HUDEP-2 (cell line): ENCODE measurements at regions not wholly inside any gene's neighbourhood (a gene's known extent, or its start where the extent isn't known, plus 50 kb on each side); places are given as distances from the start of the nearest gene placed in this dataset.

Experiments
- DNase-seq, 76 experiments: peaks; one replicate each; lab custom pipeline; 2025; ENCODE audit not compliant: unreplicated experiment in 76 of 76; lab: John Stamatoyannopoulos, UW

DNA sequence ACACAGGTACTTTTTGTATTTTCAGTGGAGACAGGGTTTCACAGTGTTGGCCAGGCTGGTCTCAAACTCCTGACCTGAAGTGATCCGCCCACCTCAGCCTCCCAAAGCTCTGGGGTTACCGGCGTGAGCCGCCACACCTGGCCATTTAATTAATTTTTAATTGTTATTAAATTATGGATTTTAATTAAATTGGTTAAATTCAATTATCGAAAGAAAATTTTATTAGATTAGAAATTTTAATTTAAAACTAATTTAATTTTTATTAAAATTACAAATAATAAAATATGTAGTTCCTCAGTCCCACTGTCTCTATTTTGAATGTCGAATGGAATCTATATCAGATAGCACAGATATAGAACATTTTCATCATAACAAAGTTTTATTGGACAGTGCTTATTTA, 416.5 kb downstream of the GABRG2 start:
- DNase-seq = no peak

DNA sequence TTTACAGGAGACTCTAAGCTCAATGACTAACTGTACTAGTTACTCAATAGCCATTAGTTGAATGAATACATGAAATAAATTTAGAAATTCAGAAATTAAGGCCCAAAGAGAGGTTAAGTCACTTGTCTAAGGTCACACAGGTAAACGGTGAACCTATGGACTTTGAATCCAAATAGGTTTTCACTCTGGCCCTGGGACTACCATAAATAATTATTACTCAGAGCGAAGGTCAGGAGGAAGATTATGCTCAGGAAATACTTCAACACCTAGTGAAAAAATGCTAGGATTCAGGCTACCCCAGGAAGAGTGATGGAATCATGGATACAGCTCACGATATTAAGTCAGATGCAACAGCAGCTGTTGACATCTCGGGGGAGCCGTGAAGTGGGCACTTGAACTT, 417.4 kb downstream of the GABRG2 start:
- DNase-seq = no peak

DNA sequence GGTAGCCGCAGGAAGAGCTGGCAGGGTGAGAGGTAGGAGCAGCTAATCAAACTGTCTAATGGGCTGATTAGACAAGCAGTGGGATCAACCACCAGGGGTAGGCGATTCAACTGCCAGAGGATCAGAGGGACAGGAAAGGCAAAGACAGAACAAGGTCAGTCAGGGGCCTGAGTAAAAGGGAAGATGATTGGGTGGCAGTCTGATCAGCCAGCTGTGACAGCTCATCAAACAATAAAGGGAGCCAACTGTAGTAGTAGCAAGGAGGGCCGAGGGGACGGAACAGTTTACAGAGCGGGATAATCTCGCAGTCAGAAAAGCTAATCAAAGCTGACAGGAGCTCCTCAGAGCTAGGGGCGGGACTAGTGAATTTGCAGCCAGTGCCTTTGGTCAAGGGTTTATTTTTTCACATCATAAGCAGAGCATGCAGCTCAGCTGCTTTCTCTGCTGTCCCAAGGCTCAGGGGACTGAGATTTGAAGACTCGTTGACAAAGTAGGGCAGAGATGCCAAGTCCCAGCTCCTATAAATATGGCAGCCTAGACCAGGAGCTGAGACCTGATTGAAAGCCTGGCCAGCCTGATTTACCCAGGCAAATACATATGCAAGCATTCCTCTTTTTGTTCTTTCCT, 418.2 kb downstream of the GABRG2 start:
- DNase-seq = no peak

DNA sequence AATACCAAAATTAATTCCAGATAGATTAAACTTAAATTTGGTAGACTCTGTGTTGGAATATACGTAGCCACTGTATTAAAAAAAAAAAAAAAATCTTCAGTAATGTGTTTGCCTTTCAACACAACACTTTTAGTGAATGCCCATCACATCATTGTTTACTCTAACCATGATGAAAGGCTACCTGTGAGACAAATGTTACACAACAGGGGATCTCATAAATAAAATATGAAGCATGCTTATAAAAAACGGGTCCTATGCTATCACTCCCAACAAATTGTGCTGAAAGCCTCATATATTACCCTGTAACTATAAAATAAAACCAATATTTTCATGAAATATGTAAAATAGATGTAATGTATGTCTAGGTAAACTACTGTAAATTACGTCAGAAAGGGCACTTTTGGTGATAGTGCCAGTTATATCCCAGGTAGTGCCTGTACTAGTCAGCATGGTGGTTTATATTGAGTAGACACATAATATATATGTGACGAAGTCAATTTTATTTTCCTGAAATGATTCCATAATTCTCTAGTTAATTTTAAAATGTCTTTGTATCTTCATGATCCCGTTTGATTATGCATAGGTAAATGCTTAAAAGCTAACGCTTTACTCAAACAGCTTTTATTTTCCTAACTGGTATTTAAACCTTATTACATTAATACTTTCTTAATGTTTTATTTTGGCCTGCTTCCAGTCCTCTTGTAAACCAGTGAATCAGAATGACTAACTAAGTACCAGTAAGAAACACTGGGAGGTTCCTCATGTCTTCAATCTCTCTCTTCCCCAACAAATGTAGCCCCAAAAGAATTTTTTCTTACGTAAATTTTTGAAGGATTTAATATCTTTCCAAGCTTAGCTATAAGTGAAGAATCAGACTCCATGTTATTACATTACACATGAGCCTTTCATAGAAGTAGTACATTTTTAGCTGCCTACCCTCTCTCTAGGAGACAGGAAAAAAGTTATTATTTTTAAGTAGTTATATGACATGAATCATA, 420.3 kb downstream of the GABRG2 start:
- DNase-seq = no peak

DNA sequence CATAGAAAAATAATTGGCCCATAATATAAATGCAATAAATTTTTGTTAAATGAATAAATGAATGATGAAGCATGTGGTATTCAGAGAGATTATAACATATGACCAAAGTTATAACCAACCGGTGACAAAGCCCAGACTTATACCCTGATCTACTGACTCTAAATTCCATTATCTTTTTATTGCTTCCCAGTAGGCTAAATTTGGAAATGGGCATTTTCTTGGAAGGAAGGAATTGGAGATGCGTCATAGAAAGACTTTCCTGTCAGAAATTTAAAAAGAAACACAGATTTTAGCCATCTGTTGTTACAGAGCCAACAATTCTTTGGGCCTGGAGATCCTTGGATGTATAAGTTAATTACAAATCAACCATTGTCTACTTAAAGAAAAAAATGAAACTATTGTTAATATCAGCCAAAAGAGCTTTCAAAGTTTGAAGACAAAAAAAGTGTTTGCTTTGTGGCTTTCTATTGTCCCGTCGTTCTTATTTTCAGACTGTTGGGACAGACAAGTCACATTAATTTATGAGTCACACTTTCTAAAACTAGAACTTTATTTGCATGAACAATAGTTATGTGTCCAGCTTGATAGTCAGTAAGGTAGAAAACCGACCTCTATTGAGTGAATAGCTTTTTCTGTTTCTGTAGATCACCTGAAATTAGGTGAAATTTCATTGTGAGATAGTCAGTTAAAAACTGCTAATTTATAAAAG, 428.7 kb downstream of the GABRG2 start:
- DNase-seq = no peak

DNA sequence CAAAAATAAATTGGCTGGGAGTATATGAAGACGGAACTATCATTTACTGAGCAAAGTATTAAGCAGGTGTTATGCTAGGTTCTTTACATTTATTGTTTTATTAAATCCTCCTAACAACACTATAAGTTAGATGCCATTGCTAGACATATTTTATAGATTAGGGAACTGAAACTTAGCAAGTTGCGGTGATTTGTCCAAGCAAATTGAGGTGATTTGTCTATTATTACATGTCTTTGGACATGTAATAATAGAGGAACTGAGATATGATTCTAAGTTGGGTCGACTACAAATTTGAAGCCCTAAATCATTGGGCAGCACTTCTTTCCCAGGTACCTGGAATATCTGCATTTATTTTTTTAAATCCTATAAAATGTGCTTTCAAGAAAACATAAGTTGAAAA, 429.9 kb downstream of the GABRG2 start:
- DNase-seq = no peak

DNA sequence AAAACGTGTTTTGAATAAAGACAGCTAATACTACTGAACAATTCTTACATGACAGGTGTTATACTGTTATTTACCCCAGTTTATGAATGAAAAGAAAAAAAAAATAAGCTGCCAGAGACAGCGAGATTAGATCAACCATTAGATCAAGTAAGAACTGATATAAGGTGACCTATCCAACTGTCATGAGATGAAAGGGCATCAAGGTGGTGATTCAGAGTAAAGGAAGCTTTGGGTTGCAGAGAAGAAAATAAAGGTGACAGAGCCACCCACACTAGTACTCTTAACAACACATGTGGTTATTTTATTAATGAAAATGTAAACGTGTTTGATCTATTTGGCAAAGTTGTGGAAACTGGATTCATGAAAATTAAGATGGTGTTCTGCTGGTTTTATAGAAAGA, 435.2 kb downstream of the GABRG2 start:
- DNase-seq = no peak

DNA sequence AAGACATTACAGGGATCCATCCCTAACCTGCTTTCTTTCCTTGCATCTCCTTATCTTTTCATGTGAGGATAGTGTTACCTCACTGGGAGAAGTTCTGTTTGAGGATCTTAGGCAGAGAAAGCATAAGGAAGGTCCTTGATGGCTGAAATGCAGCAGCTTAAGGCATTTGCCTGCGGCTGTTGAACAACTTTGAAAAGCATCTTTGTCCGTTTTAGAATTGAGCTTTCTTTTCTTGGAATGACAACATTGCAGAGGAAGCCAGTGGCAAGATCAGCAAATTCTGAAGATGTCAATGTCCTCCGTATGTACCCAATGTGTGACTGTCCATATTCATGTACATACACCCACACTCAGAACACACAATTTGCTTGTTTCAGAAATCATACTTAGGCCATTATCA, 436.2 kb downstream of the GABRG2 start:
- no peak for DNase-seq

DNA sequence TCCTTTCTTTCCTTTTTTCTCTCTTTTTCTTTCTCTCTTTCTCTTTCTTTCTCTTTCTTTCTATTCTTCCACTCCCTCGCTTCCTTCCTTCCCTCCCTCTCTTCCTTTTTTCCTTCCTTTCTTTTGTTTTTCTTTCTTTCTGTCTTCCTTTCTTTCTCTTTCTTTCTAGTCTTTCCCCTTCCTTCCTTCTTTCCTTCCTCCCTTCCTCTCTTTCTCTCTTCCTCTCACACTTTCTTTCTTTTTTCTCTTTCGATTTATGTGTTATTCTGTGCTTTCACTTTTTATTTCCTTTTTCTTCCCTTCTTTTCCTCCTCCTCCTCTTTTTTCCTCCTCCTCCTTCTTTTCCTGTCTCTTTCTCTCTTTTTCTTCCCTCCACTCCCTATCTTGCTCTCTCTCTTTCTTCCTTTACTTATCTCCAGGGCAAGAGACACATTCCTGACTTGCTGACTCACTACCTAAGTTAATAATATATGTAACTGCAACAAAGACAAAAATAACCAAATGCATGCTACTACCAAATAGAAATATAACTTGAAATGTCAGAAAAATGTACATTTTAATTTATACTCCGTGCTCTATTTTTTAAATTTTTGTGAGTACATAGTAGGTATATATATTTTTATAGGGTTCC, 445.5 kb downstream of the GABRG2 start:
- DNase-seq = no peak

DNA sequence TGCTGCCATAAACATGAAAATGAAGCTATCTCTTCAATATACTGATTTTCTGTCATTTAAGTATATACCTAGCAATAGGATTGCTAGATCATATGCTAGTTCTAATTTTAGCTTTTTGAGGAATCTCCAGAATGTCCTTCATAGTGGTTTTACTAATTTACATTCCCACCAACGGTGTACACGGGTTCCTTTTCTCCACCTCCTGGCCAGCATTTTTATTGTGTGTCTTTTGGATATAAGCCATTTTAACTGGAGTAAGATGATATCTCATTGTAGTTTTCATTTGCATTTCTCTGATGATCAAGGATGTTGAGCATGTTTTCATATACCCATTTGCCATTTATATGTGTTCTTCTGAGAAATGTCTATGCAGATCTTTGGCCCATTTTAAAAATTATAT, 446.5 kb downstream of the GABRG2 start:
- no peak for DNase-seq

DNA sequence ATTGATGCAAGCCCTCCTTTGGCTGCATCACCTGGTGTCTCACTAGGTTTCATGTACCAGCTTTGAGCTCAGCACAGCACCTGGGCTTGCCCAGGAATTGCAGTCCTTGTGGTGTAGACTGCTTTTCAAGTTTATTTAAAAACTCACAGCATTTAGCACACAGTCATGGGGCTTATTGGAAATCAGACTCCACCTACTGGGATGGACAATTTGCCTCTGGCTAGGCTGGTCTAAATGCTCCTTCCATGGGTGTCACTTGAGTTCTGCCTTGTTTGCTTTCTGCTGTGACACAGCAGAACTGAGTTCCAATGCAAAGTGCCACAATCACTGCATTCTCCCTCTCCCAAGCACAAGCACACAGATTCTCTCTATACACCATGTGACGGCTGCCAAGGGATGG, 453.3 kb downstream of the GABRG2 start:
- no peak for DNase-seq

DNA sequence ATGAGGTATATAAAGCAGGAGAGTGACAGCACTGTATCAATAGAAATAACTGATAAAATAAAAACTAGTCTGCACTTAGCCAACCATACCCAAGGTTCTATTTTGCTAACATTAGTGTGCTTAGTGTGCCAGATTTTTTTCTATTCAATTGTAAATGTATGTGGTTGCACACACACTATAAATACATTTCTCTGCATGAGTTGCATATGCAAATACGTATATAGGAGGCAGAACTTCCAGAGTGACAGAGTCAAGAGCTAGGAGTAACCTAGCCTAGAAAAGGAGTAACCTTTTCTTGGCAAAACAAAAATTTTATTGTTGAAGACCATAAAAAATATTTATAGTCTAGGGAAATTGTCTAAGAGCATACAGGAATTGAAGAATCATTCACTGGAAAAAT, 461.6 kb downstream of the GABRG2 start:
- no peak for DNase-seq

DNA sequence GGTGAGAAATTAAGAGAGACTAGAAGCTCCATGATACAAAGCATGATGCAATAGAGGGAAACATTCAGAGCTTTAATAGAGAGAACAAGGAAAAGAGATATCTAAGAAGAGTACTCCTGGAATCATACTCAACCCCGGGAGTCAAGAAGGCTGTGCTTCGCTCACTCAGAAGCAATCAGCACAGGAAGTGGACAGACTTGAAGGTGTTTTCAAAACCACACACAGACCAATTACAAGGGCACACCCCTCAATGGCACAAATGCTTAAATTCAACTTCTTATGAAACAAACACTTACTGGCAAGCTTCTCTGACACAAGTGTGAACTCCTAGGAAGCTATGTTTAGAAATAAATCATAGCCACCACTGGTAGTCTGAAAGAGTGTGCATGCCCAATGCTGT, 462.3 kb downstream of the GABRG2 start:
- no peak for DNase-seq

DNA sequence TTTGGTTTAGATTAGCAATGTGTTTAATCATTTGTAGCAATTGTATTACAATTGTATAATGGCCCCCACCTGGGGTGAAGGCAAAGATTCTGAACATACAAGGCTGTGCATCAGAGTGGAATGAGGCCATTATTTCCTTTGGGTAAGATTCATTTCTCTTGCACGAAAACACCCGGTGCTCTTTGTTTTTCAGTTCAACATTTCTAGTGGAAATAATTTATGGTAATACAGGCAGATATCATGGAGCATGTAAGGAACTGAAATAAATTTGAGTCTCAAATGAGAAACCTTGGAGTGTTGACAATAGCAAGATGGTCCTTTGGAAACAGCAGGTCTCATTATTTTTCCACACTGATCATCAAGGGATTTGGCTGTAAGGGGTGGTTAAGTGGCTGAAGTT, 475.9 kb downstream of the GABRG2 start:
- DNase-seq = no peak

DNA sequence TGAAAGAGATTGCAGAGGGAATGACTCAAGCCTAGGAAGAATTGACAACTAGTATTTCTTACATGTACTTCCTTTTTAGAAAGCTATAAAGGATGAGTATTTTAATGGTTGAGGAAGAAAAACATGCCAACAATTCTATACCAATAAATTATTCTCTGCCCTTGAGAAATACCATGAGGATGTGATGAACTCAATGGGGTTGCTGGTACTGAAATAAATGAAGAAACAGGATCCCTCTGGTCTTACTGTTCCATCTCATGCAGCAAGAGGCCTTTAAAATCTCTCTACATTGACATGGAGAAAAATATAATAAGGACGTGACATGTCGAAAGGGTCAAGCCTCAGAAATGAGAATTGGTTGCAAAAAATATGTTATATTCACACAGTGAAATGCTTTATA, 477.3 kb downstream of the GABRG2 start:
- no peak for DNase-seq

DNA sequence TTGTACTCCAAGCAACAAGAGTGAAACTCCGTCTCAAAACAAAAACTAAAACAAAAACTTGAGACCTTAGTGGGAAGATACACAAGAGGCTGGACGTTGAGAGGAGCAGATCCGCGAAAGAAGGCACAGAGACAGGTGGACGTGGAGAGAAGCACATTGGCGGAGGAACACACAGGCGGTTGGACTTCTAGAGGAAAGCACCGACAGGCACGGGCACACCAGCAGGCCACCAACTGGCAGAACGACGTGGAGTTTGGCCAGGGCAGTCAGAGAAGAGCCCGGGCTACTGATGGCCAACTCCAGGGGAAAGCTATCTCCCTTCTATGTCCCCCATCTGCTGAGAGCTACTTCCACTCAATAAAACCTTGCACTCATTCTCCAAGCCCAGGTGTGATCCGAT, 482.7 kb downstream of the GABRG2 start:
- DNase-seq = no peak

DNA sequence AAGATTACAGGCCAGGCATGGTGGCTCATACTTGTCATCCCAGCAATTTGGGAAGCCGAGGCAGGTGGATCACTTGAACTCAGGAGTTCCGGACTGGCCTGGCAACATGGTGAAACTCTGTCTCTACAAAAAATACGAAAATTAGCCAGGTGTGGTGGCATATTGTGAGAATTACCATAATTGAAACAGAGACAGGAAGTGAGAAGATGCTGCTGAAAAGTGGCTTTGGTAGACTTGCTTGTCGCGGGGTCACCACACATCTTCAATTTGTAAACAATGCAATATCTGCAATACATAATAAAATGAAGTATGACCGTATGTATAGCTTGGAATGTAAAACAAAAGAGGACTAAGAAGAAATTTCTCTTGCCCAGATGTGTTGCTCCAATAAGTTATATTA, 490.5 kb downstream of the GABRG2 start:
- no peak for DNase-seq

DNA sequence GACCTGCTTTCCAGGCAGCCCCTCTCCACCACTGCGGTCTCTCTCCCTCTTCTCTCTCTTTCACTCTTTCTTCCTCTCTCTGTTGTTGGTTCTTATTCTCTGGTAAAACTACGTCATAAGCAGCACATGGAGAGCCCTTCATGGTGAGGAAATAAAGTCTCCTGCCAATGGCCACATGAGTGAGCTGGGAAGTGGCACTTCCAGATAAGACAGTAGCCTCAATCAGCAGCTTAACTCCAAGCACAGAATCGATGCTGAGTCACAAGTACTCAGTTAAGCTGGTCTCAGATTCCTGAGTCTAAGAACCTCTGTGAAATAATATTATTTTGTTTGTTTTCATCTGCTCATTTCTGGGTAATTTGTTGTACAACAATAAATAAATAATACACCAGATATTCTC, 500.1 kb downstream of the GABRG2 start:
- DNase-seq = no peak

DNA sequence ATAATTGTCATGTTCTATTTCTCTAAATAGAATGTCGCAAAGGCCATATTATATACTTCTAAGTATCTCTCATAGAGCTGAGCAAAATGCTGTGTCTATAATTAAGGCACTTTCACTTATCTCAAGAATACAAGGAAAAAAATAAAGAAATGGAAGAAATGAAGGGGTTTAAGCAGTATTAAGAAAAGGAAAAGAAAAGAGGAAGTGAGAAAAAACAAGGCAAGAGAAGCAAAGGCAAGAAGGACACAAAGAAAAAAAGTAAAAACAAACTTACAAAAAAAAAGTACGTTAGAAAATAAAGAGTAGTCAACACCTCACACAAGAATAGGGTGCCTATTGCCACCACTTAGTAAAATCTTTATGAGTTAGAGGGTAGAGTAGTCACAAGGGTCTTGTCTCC, 506.2 kb downstream of the GABRG2 start:
- DNase-seq = no peak

DNA sequence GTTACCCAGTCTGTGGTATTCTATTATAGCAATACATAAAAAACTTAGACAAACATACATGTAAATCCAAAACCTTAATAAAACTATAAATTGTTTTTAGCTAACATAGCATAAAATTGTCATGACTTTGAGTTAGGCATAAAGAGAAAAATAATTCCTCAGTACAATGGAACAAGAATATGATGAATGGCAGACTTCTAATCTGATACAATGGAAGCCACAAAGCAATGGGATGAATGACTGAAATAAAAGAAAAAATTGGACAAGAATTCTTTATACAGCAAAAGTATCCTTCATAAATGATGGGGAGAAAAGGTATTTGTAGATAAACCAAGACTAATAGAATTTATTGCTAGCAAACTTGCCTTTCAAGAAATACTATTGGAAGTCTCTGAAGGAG, 524.2 kb downstream of the GABRG2 start:
- no peak for DNase-seq

DNA sequence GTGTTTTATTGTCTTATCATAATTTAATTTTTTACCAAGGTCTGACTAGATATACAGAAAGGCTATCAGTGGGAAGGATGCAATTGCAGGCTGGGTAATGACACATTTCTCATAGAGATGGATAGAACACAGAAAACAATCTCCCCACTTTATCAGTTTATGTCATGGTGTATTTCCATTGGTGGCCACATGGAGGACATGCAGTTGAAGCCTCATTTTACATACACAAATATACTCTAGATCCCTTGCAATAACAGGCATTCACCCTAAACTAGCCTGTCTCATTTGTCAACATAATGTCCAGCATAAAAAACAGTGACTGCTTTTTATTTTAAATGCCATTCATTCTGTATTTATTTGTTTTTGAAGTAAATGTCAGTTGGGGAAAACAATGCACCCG, 526.3 kb downstream of the GABRG2 start:
- DNase-seq = no peak
